Prostate gland (tissue), 2 donors: ENCODE measurements at regions not wholly inside any gene's neighbourhood (a gene's known extent, or its start where the extent isn't known, plus 50 kb on each side); places are given as distances from the start of the nearest gene placed in this dataset.

ENCODE experiments used
- POLR2A ChIP-seq: fragments of 450-650 bp; IDR thresholded peaks from one replicate; pipeline ENCODE4 v1.6.1; 2016; ENCODE audit warnings: antibody characterized with exemption, mild to moderate bottlenecking
- POLR2AphosphoS5 ChIP-seq: sonication (generic); formaldehyde crosslinking; IDR thresholded peaks from one replicate; pipeline ENCODE4 v1.6.1; 2017; ENCODE audit warnings: antibody characterized with exemption
- TF ChIP-seq, protein P1 (sequence below), 4 experiments: fragments of 200-600 bp in 2 of 4; fragments of 450-650 bp in 2 of 4; sonication (generic) in 2 of 4; IDR thresholded peaks; 1 replicate in 3 of 4; 2 replicates in 1 of 4; pipeline ENCODE4 v1.5.1; 2016 to 2019; ENCODE audit warnings: antibody characterized with exemption in 4 of 4, mild to moderate bottlenecking in 2 of 4, moderate library complexity in 2 of 4

GRCh38 chr20:58094160-58094559, 134.3 kb downstream of the ANKRD60 start:
- TF ChIP-seq POLR2A (no peak), POLR2AphosphoS5 (no peak)
- TF ChIP-seq, protein P1, sequence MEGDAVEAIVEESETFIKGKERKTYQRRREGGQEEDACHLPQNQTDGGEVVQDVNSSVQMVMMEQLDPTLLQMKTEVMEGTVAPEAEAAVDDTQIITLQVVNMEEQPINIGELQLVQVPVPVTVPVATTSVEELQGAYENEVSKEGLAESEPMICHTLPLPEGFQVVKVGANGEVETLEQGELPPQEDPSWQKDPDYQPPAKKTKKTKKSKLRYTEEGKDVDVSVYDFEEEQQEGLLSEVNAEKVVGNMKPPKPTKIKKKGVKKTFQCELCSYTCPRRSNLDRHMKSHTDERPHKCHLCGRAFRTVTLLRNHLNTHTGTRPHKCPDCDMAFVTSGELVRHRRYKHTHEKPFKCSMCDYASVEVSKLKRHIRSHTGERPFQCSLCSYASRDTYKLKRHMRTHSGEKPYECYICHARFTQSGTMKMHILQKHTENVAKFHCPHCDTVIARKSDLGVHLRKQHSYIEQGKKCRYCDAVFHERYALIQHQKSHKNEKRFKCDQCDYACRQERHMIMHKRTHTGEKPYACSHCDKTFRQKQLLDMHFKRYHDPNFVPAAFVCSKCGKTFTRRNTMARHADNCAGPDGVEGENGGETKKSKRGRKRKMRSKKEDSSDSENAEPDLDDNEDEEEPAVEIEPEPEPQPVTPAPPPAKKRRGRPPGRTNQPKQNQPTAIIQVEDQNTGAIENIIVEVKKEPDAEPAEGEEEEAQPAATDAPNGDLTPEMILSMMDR (IDR thresholded peaks at IDR 0.05), result no peak
